Bronchial epithelial cell (primary cell): ENCODE measurements at regions not wholly inside any gene's neighbourhood (a gene's known extent, or its start where the extent isn't known, plus 50 kb on each side); places are given as distances from the start of the nearest gene placed in this dataset.

Source experiments
- DNase-seq: peaks from one replicate; pipeline ENCODE4 v3.0.0-alpha.2; 2010; ENCODE audit warnings: low read depth
- FAIRE-seq: peaks from 2 replicates; lab custom pipeline; 2011; peaks lifted over from hg19 to GRCh38; lab: Jason Lieb, UNC
- H3K27me3 ChIP-seq: 2 replicates; pipeline ENCODE4 v1.5.1; 2011; ENCODE audit warnings: low read length; ENCODE audit not compliant: control insufficient read depth, insufficient read depth
- H3K36me3 ChIP-seq: 2 replicates; pipeline ENCODE4 v1.5.1; 2011; ENCODE audit warnings: low read length; ENCODE audit not compliant: control insufficient read depth, insufficient read depth
- H3K4me3 ChIP-seq: 2 replicates; pipeline ENCODE4 v1.5.1; 2011; ENCODE audit warnings: mild to moderate bottlenecking, low read depth, low read length, control low read depth
- TF ChIP-seq, protein P1 (sequence below): IDR thresholded peaks from 2 replicates; pipeline ENCODE4 v1.5.1; 2011; ENCODE audit warnings: mild to moderate bottlenecking, moderate library complexity, low read length, control low read depth, inconsistent platforms; ENCODE audit not compliant: insufficient read depth, severe bottlenecking

DNA sequence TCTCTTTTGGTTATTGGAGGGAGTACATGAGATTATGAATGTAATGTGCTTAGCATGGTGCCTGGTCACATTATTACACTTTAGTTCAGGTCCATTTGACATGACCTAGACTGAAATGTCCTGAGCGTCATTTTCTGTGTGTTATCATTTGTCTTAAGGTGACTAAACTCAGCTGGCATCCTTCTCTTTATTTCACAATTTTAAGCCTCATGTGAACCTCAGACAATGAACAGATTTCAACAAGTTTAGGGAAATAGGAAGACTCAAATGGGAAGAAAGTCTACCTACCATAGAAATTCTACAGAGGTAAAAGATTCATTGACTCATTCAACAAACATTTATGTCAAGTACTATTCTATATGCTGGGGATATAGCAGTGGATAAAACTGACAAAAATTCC, 70.2 kb upstream of the EXOC6 start:
- H3K36me3 ChIP-seq = no peaks in the 10 kb centered on the region
- TF ChIP-seq, protein P1, sequence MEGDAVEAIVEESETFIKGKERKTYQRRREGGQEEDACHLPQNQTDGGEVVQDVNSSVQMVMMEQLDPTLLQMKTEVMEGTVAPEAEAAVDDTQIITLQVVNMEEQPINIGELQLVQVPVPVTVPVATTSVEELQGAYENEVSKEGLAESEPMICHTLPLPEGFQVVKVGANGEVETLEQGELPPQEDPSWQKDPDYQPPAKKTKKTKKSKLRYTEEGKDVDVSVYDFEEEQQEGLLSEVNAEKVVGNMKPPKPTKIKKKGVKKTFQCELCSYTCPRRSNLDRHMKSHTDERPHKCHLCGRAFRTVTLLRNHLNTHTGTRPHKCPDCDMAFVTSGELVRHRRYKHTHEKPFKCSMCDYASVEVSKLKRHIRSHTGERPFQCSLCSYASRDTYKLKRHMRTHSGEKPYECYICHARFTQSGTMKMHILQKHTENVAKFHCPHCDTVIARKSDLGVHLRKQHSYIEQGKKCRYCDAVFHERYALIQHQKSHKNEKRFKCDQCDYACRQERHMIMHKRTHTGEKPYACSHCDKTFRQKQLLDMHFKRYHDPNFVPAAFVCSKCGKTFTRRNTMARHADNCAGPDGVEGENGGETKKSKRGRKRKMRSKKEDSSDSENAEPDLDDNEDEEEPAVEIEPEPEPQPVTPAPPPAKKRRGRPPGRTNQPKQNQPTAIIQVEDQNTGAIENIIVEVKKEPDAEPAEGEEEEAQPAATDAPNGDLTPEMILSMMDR = no peak
- peaks cover 1% of the 10 kb centered on the region for H3K27me3 ChIP-seq
- DNase-seq (peak; percentile 72), FAIRE-seq (no peak)
- no peak overlapping the region for H3K4me3 ChIP-seq

DNA sequence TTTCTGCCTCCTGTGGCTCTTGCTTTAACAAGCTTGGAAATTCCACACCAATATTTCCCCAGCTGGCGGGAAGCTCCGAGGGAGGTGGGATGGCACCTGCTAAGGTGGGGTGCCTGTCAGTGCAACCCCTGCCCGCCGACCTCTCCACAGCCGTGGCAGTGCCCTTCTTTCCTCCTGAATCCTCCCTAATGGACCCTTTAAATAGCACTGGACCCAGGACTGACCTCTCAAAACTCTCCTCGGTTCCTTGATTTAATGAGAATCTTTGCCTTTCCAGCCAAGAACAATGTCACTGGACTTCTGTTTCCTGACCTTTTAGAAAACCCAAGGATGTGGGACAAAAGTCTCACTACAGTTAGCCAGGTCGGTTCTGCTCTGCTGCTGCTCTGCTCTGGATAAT, 63.2 kb upstream of the EXOC6 start:
- Histone ChIP-seq H3K36me3 (no peaks in the 10 kb centered on the region), H3K4me3 (no peak overlapping the region), H3K27me3 (no peaks in the 10 kb centered on the region)
- no peak for DNase-seq
- TF ChIP-seq, protein P1 = no peak
- FAIRE-seq = no peak

DNA sequence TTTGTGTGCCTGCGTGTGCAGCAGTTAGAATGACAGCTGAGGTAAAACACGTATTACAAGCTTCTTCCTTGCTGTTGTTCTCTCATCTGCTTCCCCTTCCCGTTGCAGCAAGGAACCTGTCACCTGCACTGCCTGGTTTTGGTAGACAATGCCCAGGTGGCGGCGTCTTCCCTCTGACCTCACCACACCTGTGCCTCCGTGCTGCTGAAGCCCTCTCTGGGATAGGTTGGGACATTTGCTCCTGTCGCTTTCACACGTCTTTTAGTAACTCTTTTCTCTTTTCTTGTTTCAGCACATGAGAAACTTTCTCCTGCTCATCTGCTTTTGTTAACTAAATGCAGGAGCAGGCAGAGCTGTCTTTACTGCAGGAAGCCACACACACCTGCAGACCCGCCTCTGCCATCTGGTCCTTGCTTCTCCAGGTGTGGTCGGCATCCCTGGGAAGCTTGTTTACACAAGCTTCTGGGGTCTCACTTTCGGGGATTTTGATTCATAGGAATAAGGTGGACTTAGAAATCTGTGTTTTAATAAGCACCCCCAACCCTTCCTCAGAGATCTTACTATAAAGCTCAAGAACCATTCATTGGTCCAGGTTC, 60.7 kb upstream of the EXOC6 start:
- Histone ChIP-seq H3K27me3 (no peaks in the 10 kb centered on the region), H3K36me3 (no peaks in the 10 kb centered on the region), H3K4me3 (no peak overlapping the region)
- TF ChIP-seq, protein P1 = no peak
- DNase-seq (no peak), FAIRE-seq (no peak)

DNA sequence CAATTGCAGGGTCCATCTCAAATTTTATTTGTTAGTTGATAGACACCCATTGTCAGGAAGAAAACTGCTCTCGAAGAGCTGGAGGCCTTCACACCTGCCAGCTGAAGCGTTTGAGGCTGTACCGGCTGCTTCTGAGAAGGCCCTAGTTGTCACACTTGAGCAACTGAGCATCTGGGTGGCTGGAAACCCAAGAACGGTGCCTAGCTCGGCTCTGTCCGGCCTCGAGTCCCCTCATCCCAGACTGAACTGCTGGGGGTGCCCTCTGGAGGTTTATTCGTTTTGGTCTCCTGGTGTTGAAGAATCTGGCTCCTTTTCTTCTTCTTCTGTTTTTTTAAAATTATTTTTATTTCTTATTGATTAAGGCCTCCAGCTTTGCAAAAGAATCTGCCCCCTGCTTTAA, 59.3 kb upstream of the EXOC6 start:
- no peak overlapping the region for H3K4me3 ChIP-seq
- TF ChIP-seq, protein P1 = no peak
- H3K27me3 ChIP-seq = peaks cover 2% of the 10 kb centered on the region
- no peaks in the 10 kb centered on the region for H3K36me3 ChIP-seq
- DNase-seq (no peak), FAIRE-seq (no peak)

DNA sequence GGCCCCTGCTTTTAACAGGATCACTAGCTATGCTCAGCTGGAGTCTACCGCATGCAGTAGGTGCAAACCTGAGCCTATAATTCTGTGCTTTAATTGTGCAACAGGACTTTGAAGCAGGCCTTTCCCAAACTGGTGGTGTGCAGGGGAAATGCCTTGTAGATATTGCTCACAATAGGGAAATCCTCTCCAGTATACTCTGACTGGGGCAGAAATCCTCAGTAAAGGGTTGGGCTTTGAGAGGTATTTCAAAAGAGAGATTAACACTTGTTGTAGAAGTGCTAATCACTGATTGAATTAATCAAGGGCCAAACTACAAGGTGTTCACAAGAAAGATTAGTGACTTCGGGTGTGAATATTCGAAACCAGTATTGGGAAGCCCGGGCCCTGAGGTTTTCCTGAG, 58.5 kb upstream of the EXOC6 start:
- peaks cover 2% of the 10 kb centered on the region for H3K27me3 ChIP-seq
- H3K36me3 ChIP-seq = no peaks in the 10 kb centered on the region
- TF ChIP-seq, protein P1 = no peak
- no peak for DNase-seq
- FAIRE-seq = no peak
- no peak overlapping the region for H3K4me3 ChIP-seq

DNA sequence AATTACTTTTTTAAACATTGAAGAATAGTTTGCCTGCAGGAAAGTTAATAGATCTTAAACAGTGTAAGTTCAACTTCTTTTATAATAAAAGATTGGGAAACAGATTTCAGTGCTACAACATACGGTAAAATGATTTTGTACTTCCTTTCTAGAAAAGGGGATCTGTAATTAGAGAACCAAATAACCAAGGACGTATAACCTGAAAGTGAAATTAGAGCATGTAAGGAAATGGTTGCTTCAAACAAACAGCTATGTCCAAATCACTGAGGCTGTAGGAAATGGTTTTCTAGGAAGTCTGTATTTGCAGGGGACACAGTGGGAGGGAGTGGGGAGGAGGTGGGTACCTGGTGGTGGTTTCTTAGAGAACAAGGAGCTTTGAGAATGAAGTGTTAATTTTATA, 57.9 kb upstream of the EXOC6 start:
- H3K36me3 ChIP-seq = no peaks in the 10 kb centered on the region
- DNase-seq = no peak
- H3K4me3 ChIP-seq = no peak overlapping the region
- H3K27me3 ChIP-seq = peaks cover 2% of the 10 kb centered on the region
- no peak for FAIRE-seq
- TF ChIP-seq, protein P1 = no peak
